SHP77 treated with DMSO at 0.1 percent for 48 hours (cell line): ENCODE measurements at regions not wholly inside any gene's neighbourhood (a gene's known extent, or its start where the extent isn't known, plus 50 kb on each side); places are given as distances from the start of the nearest gene placed in this dataset.

Experiments used
- DNase-seq: peaks from one replicate; lab custom pipeline; 2025; lab: John Stamatoyannopoulos, UW

- peak; percentile 6 for DNase-seq
Observed at GRCh38 chr6:81241126-81242041, 511.1 kb downstream of the TENT5A start.

- no peak for DNase-seq
Observed at GRCh38 chr6:81238390-81238789, 514.1 kb downstream of the TENT5A start.

- DNase-seq, result no peak
Observed at GRCh38 chr6:81237226-81237625, 515.3 kb downstream of the TENT5A start.

GRCh38 chr6:81235512-81235911 lies 517.0 kb downstream of the TENT5A start:
- no peak for DNase-seq

- no peak for DNase-seq
Observed at GRCh38 chr6:81233990-81234389, 518.5 kb downstream of the TENT5A start.

GRCh38 chr6:81228912-81229555 lies 523.4 kb downstream of the TENT5A start:
- DNase-seq, result no peak

GRCh38 chr6:81226957-81227356 lies 525.5 kb downstream of the TENT5A start:
- no peak for DNase-seq

- no peak for DNase-seq
Observed at GRCh38 chr6:81216668-81217067, 535.8 kb downstream of the TENT5A start.

GRCh38 chr6:81215092-81215432 lies 537.4 kb downstream of the TENT5A start:
- peak; percentile 99 for DNase-seq

GRCh38 chr6:81214414-81215091 lies 537.9 kb downstream of the TENT5A start:
- DNase-seq, result peak; percentile 86

GRCh38 chr6:81204731-81205130 lies 547.8 kb downstream of the TENT5A start:
- DNase-seq, result no peak

- no peak for DNase-seq
Observed at GRCh38 chr6:81194374-81194773, 558.1 kb downstream of the TENT5A start.

GRCh38 chr6:81172056-81172740 lies 580.3 kb downstream of the TENT5A start:
- no peak for DNase-seq

GRCh38 chr6:81169166-81169565 lies 583.3 kb downstream of the TENT5A start:
- no peak for DNase-seq

GRCh38 chr6:81166770-81167169 lies 585.7 kb downstream of the TENT5A start:
- DNase-seq, result no peak

GRCh38 chr6:81158956-81159355 lies 593.5 kb downstream of the TENT5A start:
- DNase-seq, result no peak

GRCh38 chr6:81148751-81149150 lies 603.7 kb downstream of the TENT5A start:
- DNase-seq, result no peak

GRCh38 chr6:81145506-81145905 lies 607.0 kb downstream of the TENT5A start:
- no peak for DNase-seq

- DNase-seq, result no peak
Observed at GRCh38 chr6:81144346-81144745, 608.1 kb downstream of the TENT5A start.

GRCh38 chr6:81138236-81138635 lies 614.2 kb downstream of the TENT5A start:
- peak; percentile 18 for DNase-seq

- no peak for DNase-seq
Observed at GRCh38 chr6:81130969-81131368, 621.5 kb downstream of the TENT5A start.

- no peak for DNase-seq
Observed at GRCh38 chr6:81130061-81130460, 622.4 kb downstream of the TENT5A start.
